Epithelial cell of proximal tubule (primary cell): ENCODE measurements at regions not wholly inside any gene's neighbourhood (a gene's known extent, or its start where the extent isn't known, plus 50 kb on each side); places are given as distances from the start of the nearest gene placed in this dataset.
A peak's percentile ranks its signal among the peaks of the same experiment; 100 is the strongest.

ENCODE experiments used
- DNase-seq: peaks from one replicate; pipeline ENCODE4 v3.0.0-alpha.2; 2011; ENCODE audit warnings: low read depth
- H3K4me3 ChIP-seq: 2 replicates; pipeline ENCODE4 v1.5.1; 2011; ENCODE audit warnings: low read depth, mild to moderate bottlenecking, low read length
- CTCF ChIP-seq: conservative IDR thresholded peaks from 2 replicates; pipeline ENCODE4 v1.5.1; 2012; ENCODE audit warnings: low read depth, mild to moderate bottlenecking, low read length

GRCh38 chr5:61869333-61869732 is 436.7 kb upstream of the KIF2A start:
- no peak for TF ChIP-seq CTCF
- no peak overlapping the region for H3K4me3 ChIP-seq
- DNase-seq = no peak

GRCh38 chr5:61878471-61878870 is 427.5 kb upstream of the KIF2A start:
- H3K4me3 ChIP-seq = no peak overlapping the region
- DNase-seq = no peak
- no peak for TF ChIP-seq CTCF

GRCh38 chr5:61881821-61882487 is 424.1 kb upstream of the KIF2A start:
- peak; percentile 29 for DNase-seq
- H3K4me3 ChIP-seq = no peak overlapping the region
- no peak for TF ChIP-seq CTCF

GRCh38 chr5:61882901-61883500 is 423.0 kb upstream of the KIF2A start:
- no peak overlapping the region for H3K4me3 ChIP-seq
- TF ChIP-seq CTCF = no peak
- DNase-seq = no peak

- DNase-seq = peak; percentile 35
- no peak overlapping the region for H3K4me3 ChIP-seq
- TF ChIP-seq CTCF = no peak
Observed at GRCh38 chr5:61884252-61884855, 421.7 kb upstream of the KIF2A start.

GRCh38 chr5:61886214-61886613 is 419.8 kb upstream of the KIF2A start:
- TF ChIP-seq CTCF = no peak
- no peak for DNase-seq
- H3K4me3 ChIP-seq = no peak overlapping the region
